Glutamatergic neuron (in vitro differentiated cells): ENCODE measurements at regions not wholly inside any gene's neighbourhood (a gene's known extent, or its start where the extent isn't known, plus 50 kb on each side); places are given as distances from the start of the nearest gene placed in this dataset.

Experiments used
- DNase-seq: peaks from one replicate; pipeline ENCODE4 v3.0.0; 2022
- H3K27ac Mint-ChIP-seq: one replicate; pipeline ENCODE4 v1.8.0; 2020; ENCODE audit warnings: mild to moderate bottlenecking, mixed read lengths, inconsistent platforms; ENCODE audit not compliant: unreplicated experiment
- H3K27me3 Mint-ChIP-seq: one replicate; pipeline ENCODE4 v1.8.0; 2020; ENCODE audit warnings: mild to moderate bottlenecking, moderate library complexity, mixed read lengths, inconsistent platforms; ENCODE audit not compliant: unreplicated experiment
- H3K36me3 Mint-ChIP-seq: one replicate; pipeline ENCODE4 v1.8.0; 2020; ENCODE audit warnings: mild to moderate bottlenecking, mixed read lengths, inconsistent platforms; ENCODE audit not compliant: unreplicated experiment
- H3K4me1 Mint-ChIP-seq: one replicate; pipeline ENCODE4 v1.8.0; 2020; ENCODE audit warnings: mild to moderate bottlenecking, low read depth, mixed read lengths, inconsistent platforms; ENCODE audit not compliant: unreplicated experiment
- H3K4me3 Mint-ChIP-seq: one replicate; pipeline ENCODE4 v1.8.0; 2020; ENCODE audit warnings: mild to moderate bottlenecking, mixed read lengths, inconsistent platforms; ENCODE audit not compliant: unreplicated experiment
- H3K9me3 Mint-ChIP-seq: one replicate; pipeline ENCODE4 v1.8.0; 2020; ENCODE audit warnings: mild to moderate bottlenecking, moderate library complexity, mixed read lengths, inconsistent platforms; ENCODE audit not compliant: unreplicated experiment
- CTCF ChIP-seq: fragments of 200-600 bp; sonication (generic); IDR thresholded peaks from one replicate; pipeline ENCODE4 v1.5.0; 2021; ENCODE audit not compliant: partially characterized antibody, unreplicated experiment

- Mint-ChIP-seq H3K27me3 (peaks cover 2% of the 10 kb centered on the region), H3K4me3 (no peak overlapping the region), H3K36me3 (peaks cover 6% of the 10 kb centered on the region), H3K27ac (no peak overlapping the region), H3K4me1 (peaks cover 6% of the 10 kb centered on the region), H3K9me3 (no peaks in the 10 kb centered on the region)
- no peak for TF ChIP-seq CTCF
- no peak for DNase-seq
Observed at GRCh38 chr14:85190251-85190650, 339.7 kb upstream of the FLRT2 start.

GRCh38 chr14:85191986-85192385 lies 338.0 kb upstream of the FLRT2 start:
- Mint-ChIP-seq H3K27me3 (peaks cover 2% of the 10 kb centered on the region), H3K4me1 (no peaks in the 10 kb centered on the region), H3K27ac (no peak overlapping the region), H3K9me3 (no peaks in the 10 kb centered on the region), H3K4me3 (no peak overlapping the region), H3K36me3 (peaks cover 6% of the 10 kb centered on the region)
- no peak for TF ChIP-seq CTCF
- no peak for DNase-seq

GRCh38 chr14:85195872-85196477 lies 334.0 kb upstream of the FLRT2 start:
- H3K9me3 Mint-ChIP-seq, result no peaks in the 10 kb centered on the region
- H3K4me3 Mint-ChIP-seq, result no peak overlapping the region
- DNase-seq, result no peak
- peak; percentile 49 for TF ChIP-seq CTCF
- no peaks in the 10 kb centered on the region for H3K4me1 Mint-ChIP-seq
- H3K27ac Mint-ChIP-seq, result no peak overlapping the region
- H3K36me3 Mint-ChIP-seq, result no peaks in the 10 kb centered on the region
- peaks cover 2% of the 10 kb centered on the region for H3K27me3 Mint-ChIP-seq

- Mint-ChIP-seq H3K4me1 (no peaks in the 10 kb centered on the region), H3K9me3 (no peaks in the 10 kb centered on the region), H3K4me3 (no peak overlapping the region), H3K36me3 (no peaks in the 10 kb centered on the region), H3K27me3 (peaks cover 4% of the 10 kb centered on the region), H3K27ac (no peak overlapping the region)
- no peak for TF ChIP-seq CTCF
- no peak for DNase-seq
Observed at GRCh38 chr14:85198001-85198400, 331.9 kb upstream of the FLRT2 start.

GRCh38 chr14:85205875-85206274 lies 324.1 kb upstream of the FLRT2 start:
- H3K4me3 Mint-ChIP-seq, result no peak overlapping the region
- no peaks in the 10 kb centered on the region for H3K36me3 Mint-ChIP-seq
- no peak overlapping the region for H3K27ac Mint-ChIP-seq
- H3K9me3 Mint-ChIP-seq, result peaks cover 3% of the 10 kb centered on the region
- no peaks in the 10 kb centered on the region for H3K4me1 Mint-ChIP-seq
- DNase-seq, result no peak
- TF ChIP-seq CTCF, result no peak
- peaks cover 2% of the 10 kb centered on the region for H3K27me3 Mint-ChIP-seq
